SK-N-MC (cell line): ENCODE measurements at regions not wholly inside any gene's neighbourhood (a gene's known extent, or its start where the extent isn't known, plus 50 kb on each side); places are given as distances from the start of the nearest gene placed in this dataset.

Source experiments
- EZH2 ChIP-seq: fragments of 200-600 bp; sonication (generic); IDR thresholded peaks from one replicate; pipeline ENCODE4 v1.6.1; 2017; ENCODE audit warnings: antibody characterized with exemption
- FOXP2 ChIP-seq: optimal IDR thresholded peaks from 2 replicates; pipeline ENCODE3; 2011; ENCODE audit warnings: mild to moderate bottlenecking, moderate library complexity; ENCODE audit not compliant: insufficient read depth; ENCODE audit errors: extremely low read length, control extremely low read depth
- POLR2AphosphoS5 ChIP-seq: IDR thresholded peaks from 2 replicates; pipeline ENCODE4 v1.6.1; 2012; ENCODE audit warnings: mild to moderate bottlenecking, low read depth, low read length, borderline replicate concordance

DNA sequence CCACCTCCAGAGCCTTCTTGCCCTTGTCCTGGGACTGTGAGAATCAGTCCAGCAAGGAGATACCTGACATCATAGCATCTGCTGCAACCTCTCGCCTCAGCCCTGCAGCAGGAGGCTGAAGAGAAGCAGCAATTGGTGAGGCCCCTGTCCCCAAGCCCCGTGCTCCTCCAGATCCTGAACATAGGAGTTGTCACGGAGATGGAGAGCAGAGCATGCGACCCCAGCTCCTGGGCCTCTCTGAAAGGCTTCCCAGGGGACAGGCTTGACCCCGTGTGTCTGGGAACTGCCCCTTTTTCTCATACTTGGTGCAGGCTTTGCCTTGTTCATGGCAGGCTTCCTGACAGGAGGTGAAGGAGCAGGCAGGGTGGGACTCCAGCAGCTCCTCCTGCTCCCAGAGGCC lies 127.7 kb upstream of the PZP start:
- no peak for TF ChIP-seq EZH2
- TF ChIP-seq POLR2AphosphoS5 = no peak
- no peak for TF ChIP-seq FOXP2
